ENCODE measurements at regions not wholly inside any gene's neighbourhood (a gene's known extent, or its start where the extent isn't known, plus 50 kb on each side); places are given as distances from the start of the nearest gene placed in this dataset.

- TF ChIP-seq CTCF (IDR thresholded peaks at IDR 0.05; ENCODE audit: low read depth, low read length) (no peak), EZH2phosphoT487 (IDR thresholded peaks at IDR 0.05; ENCODE audit: low read depth) (no peak)
Observed at GRCh38 chr4:155473420-155474095, 96.8 kb upstream of the MAP9 start.
